ENCODE measurements at regions not wholly inside any gene's neighbourhood (a gene's known extent, or its start where the extent isn't known, plus 50 kb on each side); places are given as distances from the start of the nearest gene placed in this dataset.

DNA sequence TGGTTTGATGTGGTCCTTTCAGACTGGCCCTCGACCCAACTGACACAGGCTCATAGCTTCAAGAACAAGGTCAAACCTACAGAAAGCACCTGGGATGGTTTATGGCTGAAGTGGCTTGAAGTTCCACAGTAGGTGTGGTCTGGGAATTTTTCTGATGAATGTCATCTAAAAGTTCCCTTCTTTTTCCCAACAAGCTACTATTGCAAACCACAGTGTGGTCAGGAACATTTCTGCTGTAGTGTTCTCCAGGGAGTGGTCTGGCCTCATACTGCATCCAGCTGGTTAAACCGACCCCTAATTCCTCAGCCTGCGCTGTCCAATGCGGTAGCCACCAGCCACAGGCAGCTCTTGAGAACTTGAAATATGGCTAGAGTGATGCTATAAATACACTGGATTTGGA lies 92.7 kb downstream of the FAM124B start:
- H3K27me3 ChIP-seq (ENCODE audit: insufficient read depth, low read length, poor library complexity, severe bottlenecking) = no peaks in the 10 kb centered on the region
- no peaks in the 10 kb centered on the region for H3K36me3 ChIP-seq (ENCODE audit: insufficient read depth, low read length)
- no peaks in the 10 kb centered on the region for H3K79me2 ChIP-seq (ENCODE audit: insufficient read depth, low read length)
- no peaks in the 10 kb centered on the region for H3K9me3 ChIP-seq (ENCODE audit: insufficient read depth, low read depth, low read length)
- no peak overlapping the region for H3K4me2 ChIP-seq (ENCODE audit: low read depth, low read length, poor library complexity, severe bottlenecking)
- no peaks in the 10 kb centered on the region for H3F3A ChIP-seq (ENCODE audit: low read depth)
- no peak overlapping the region for H3K9ac ChIP-seq (ENCODE audit: low read depth, low read length, poor library complexity, severe bottlenecking)
- no peak for TF ChIP-seq CTCF (conservative IDR thresholded peaks at IDR 0.05; ENCODE audit: low read length)
- no peak for TF ChIP-seq EZH2phosphoT487 (IDR thresholded peaks at IDR 0.05; ENCODE audit: borderline replicate concordance)
- no peaks in the 10 kb centered on the region for H4K20me1 ChIP-seq (ENCODE audit: insufficient read depth, low read length, poor library complexity, severe bottlenecking)
- no peak overlapping the region for H2AFZ ChIP-seq (ENCODE audit: low read length)
- no peaks in the 10 kb centered on the region for H3K9me2 ChIP-seq (replicated peaks; ENCODE audit: low read depth, low read length)
- H3K4me1 ChIP-seq (ENCODE audit: insufficient read depth, low read length, poor library complexity, severe bottlenecking) = no peaks in the 10 kb centered on the region
- no peak overlapping the region for H3K4me3 ChIP-seq (ENCODE audit: low read length, poor library complexity, severe bottlenecking)

- no peaks in the 10 kb centered on the region for H3K36me3 ChIP-seq (ENCODE audit: insufficient read depth, low read length)
- H3K4me1 ChIP-seq (ENCODE audit: insufficient read depth, low read length, poor library complexity, severe bottlenecking) = no peaks in the 10 kb centered on the region
- H3K9ac ChIP-seq (ENCODE audit: low read depth, low read length, poor library complexity, severe bottlenecking) = no peak overlapping the region
- H3K9me3 ChIP-seq (ENCODE audit: insufficient read depth, low read depth, low read length) = no peaks in the 10 kb centered on the region
- no peak overlapping the region for H2AFZ ChIP-seq (ENCODE audit: low read length)
- no peak overlapping the region for H3K4me3 ChIP-seq (ENCODE audit: low read length, poor library complexity, severe bottlenecking)
- no peaks in the 10 kb centered on the region for H4K20me1 ChIP-seq (ENCODE audit: insufficient read depth, low read length, poor library complexity, severe bottlenecking)
- TF ChIP-seq EZH2phosphoT487 (IDR thresholded peaks at IDR 0.05; ENCODE audit: borderline replicate concordance) (no peak), CTCF (conservative IDR thresholded peaks at IDR 0.05; ENCODE audit: low read length) (no peak)
- no peaks in the 10 kb centered on the region for H3K27me3 ChIP-seq (ENCODE audit: insufficient read depth, low read length, poor library complexity, severe bottlenecking)
- H3F3A ChIP-seq (ENCODE audit: low read depth) = no peaks in the 10 kb centered on the region
- no peak overlapping the region for H3K4me2 ChIP-seq (ENCODE audit: low read depth, low read length, poor library complexity, severe bottlenecking)
- H3K9me2 ChIP-seq (replicated peaks; ENCODE audit: low read depth, low read length) = no peaks in the 10 kb centered on the region
- no peaks in the 10 kb centered on the region for H3K79me2 ChIP-seq (ENCODE audit: insufficient read depth, low read length)
Measured at GRCh38 chr2:224308272-224308911, 93.5 kb downstream of the FAM124B start.

- no peak overlapping the region for H3K9ac ChIP-seq (ENCODE audit: low read depth, low read length, poor library complexity, severe bottlenecking)
- H2AFZ ChIP-seq (ENCODE audit: low read length) = no peak overlapping the region
- no peaks in the 10 kb centered on the region for H3F3A ChIP-seq (ENCODE audit: low read depth)
- H3K36me3 ChIP-seq (ENCODE audit: insufficient read depth, low read length) = no peaks in the 10 kb centered on the region
- H3K4me3 ChIP-seq (ENCODE audit: low read length, poor library complexity, severe bottlenecking) = no peak overlapping the region
- no peaks in the 10 kb centered on the region for H3K9me3 ChIP-seq (ENCODE audit: insufficient read depth, low read depth, low read length)
- H4K20me1 ChIP-seq (ENCODE audit: insufficient read depth, low read length, poor library complexity, severe bottlenecking) = no peaks in the 10 kb centered on the region
- no peaks in the 10 kb centered on the region for H3K27me3 ChIP-seq (ENCODE audit: insufficient read depth, low read length, poor library complexity, severe bottlenecking)
- no peaks in the 10 kb centered on the region for H3K79me2 ChIP-seq (ENCODE audit: insufficient read depth, low read length)
- TF ChIP-seq EZH2phosphoT487 (IDR thresholded peaks at IDR 0.05; ENCODE audit: borderline replicate concordance) (no peak), CTCF (conservative IDR thresholded peaks at IDR 0.05; ENCODE audit: low read length) (no peak)
- H3K4me1 ChIP-seq (ENCODE audit: insufficient read depth, low read length, poor library complexity, severe bottlenecking) = no peaks in the 10 kb centered on the region
- H3K4me2 ChIP-seq (ENCODE audit: low read depth, low read length, poor library complexity, severe bottlenecking) = no peak overlapping the region
- H3K9me2 ChIP-seq (replicated peaks; ENCODE audit: low read depth, low read length) = no peaks in the 10 kb centered on the region
Measured at GRCh38 chr2:224302952-224303351, 99.0 kb downstream of the FAM124B start.
